B cell (primary cell): ENCODE measurements at regions not wholly inside any gene's neighbourhood (a gene's known extent, or its start where the extent isn't known, plus 50 kb on each side); places are given as distances from the start of the nearest gene placed in this dataset.

ENCODE experiments used
- ATAC-seq: fragments of 200-7000 bp; cut with Tn5 transposase; one replicate; pipeline ENCODE4 v1.10.0; 2021; ENCODE audit warnings: low read depth, mild to moderate bottlenecking, moderate number of reproducible peaks, moderate library complexity
- CTCF ChIA-PET: fragments of 350-600 bp; sonication (Branson Sonifier 250); formaldehyde crosslinking; loops from one replicate; lab custom pipeline; 2021; ENCODE audit warnings: antibody characterized with exemption, inconsistent platforms; lab: Charles Lee
- POLR2A ChIA-PET: fragments of 350-600 bp; sonication (Branson Sonifier 250); formaldehyde crosslinking; loops from one replicate; lab custom pipeline; 2021; ENCODE audit warnings: antibody characterized with exemption; lab: Charles Lee
- DNase-seq: peaks from one replicate; pipeline ENCODE4 v3.0.0; 2013
- H2AFZ ChIP-seq: 2 replicates; pipeline ENCODE4 v1.6.1; 2012; ENCODE audit warnings: mild to moderate bottlenecking, low read depth, low read length; ENCODE audit not compliant: insufficient read depth, poor library complexity, severe bottlenecking
- H3K27ac ChIP-seq, 2 donors: 1 replicate in 1 of 2; 2 replicates in 1 of 2; pipeline ENCODE4 v1.5.1; 2012 to 2013; ENCODE audit warnings: low read length in 2 of 2, mild to moderate bottlenecking in 2 of 2, moderate library complexity in 1 of 2
- H3K27me3 ChIP-seq, 4 experiments: fragments of 200-600 bp in 1 of 4; sonication (generic) in 1 of 4; replicated peaks in 1 of 4; 1 replicate in 2 of 4; 2 replicates in 2 of 4; pipeline versions ENCODE4 v1.6.1 to v1.7.0; 2013 to 2016; ENCODE audit warnings: low read length in 3 of 4, mild to moderate bottlenecking in 2 of 4, mixed read lengths in 1 of 4, moderate library complexity in 1 of 4; ENCODE audit not compliant: insufficient read depth in 4 of 4, control insufficient read depth in 3 of 4; ENCODE audit errors: control extremely low read depth in 1 of 4
- H3K36me3 ChIP-seq, 2 experiments: replicated peaks in 1 of 2; 1 replicate in 1 of 2; 2 replicates in 1 of 2; pipeline versions ENCODE4 v1.6.1 to v1.7.1; 2013; ENCODE audit warnings: low read length in 1 of 2; ENCODE audit not compliant: insufficient read depth in 2 of 2, control insufficient read depth in 1 of 2; ENCODE audit errors: control extremely low read depth in 1 of 2, extremely low read depth in 1 of 2
- H3K4me1 ChIP-seq, 2 donors: fragments of 200-600 bp in 1 of 2; sonication (generic) in 1 of 2; 1 replicate in 1 of 2; 2 replicates in 1 of 2; pipeline versions ENCODE4 v1.5.1 to v1.6.1; 2013 to 2017; ENCODE audit warnings: low read length in 2 of 2; ENCODE audit not compliant: control insufficient read depth in 2 of 2, insufficient read depth in 2 of 2
- H3K4me2 ChIP-seq: replicated peaks from 2 replicates; pipeline ENCODE3; 2012; ENCODE audit warnings: mild to moderate bottlenecking, low read depth, low read length; ENCODE audit not compliant: poor library complexity, severe bottlenecking
- H3K4me3 ChIP-seq, 5 experiments: fragments of 200-600 bp in 1 of 5; sonication (generic) in 1 of 5; 1 replicate in 3 of 5; 2 replicates in 2 of 5; pipeline versions ENCODE4 v1.5.1 to v1.7.0; 2011 to 2016; ENCODE audit warnings: low read length in 4 of 5, mild to moderate bottlenecking in 4 of 5, low read depth in 2 of 5, control low read depth in 1 of 5, moderate library complexity in 1 of 5; ENCODE audit not compliant: insufficient read depth in 1 of 5; ENCODE audit errors: control extremely low read depth in 1 of 5, extremely low read depth in 1 of 5
- H3K79me2 ChIP-seq: fragments of 200-600 bp; sonication (generic); one replicate; pipeline ENCODE4 v1.6.0; 2016; ENCODE audit warnings: low read length; ENCODE audit not compliant: control insufficient read depth, insufficient read depth
- H3K9ac ChIP-seq: fragments of 200-600 bp; sonication (generic); 2 replicates; pipeline ENCODE4 v1.6.1; 2017; ENCODE audit warnings: mild to moderate bottlenecking, low read length, moderate library complexity
- H3K9me3 ChIP-seq, 3 donors: one replicate each; pipeline versions ENCODE4 v1.6.1 to v1.7.1; 2013; ENCODE audit warnings: low read length in 2 of 3; ENCODE audit not compliant: control insufficient read depth in 2 of 3, insufficient read depth in 1 of 3; ENCODE audit errors: control extremely low read depth in 1 of 3
- H4K20me1 ChIP-seq: 2 replicates; pipeline ENCODE4 v1.6.0; 2012; ENCODE audit warnings: mild to moderate bottlenecking, low read length; ENCODE audit not compliant: insufficient read depth, control insufficient read depth, poor library complexity, severe bottlenecking
- H3K27ac Mint-ChIP-seq: one replicate; pipeline ENCODE4 v1.8.0; 2021; ENCODE audit warnings: mixed read lengths
- H3K27me3 Mint-ChIP-seq: one replicate; pipeline ENCODE4 v1.8.0; 2021; ENCODE audit warnings: mixed read lengths
- H3K4me1 Mint-ChIP-seq: one replicate; pipeline ENCODE4 v1.8.0; 2021; ENCODE audit warnings: mixed read lengths
- H3K4me3 Mint-ChIP-seq: one replicate; pipeline ENCODE4 v1.8.0; 2021; ENCODE audit warnings: mixed read lengths
- H3K9me3 Mint-ChIP-seq: one replicate; pipeline ENCODE4 v1.8.0; 2022; ENCODE audit warnings: mixed read lengths; ENCODE audit not compliant: insufficient read depth
- CTCF ChIP-seq: fragments of 200-600 bp; IDR thresholded peaks from one replicate; pipeline ENCODE4 v1.8.0; 2022; ENCODE audit warnings: antibody characterized with exemption, mild to moderate bottlenecking
- EZH2 ChIP-seq: IDR thresholded peaks from 2 replicates; pipeline ENCODE4 v1.6.1; 2012; ENCODE audit warnings: borderline replicate concordance, low read depth, mild to moderate bottlenecking, moderate library complexity, low read length; ENCODE audit not compliant: insufficient read depth, poor library complexity, severe bottlenecking
- WGBS: methylation state at CpG from one replicate; pipeline ENCODE4 v1.1.5; 2013; ENCODE audit warnings: missing lambda C conversion rate; ENCODE audit not compliant: insufficient coverage; 5-methylcytosine and 5-hydroxymethylcytosine counted together
- intact Hi-C: fragments of 100-400 bp; cut with micrococcal nuclease; formaldehyde crosslinking; loops from one replicate; pipeline ENCODE4 v1.10.0; 2022

GRCh38 chr9:134550584-134550983 lies 91.0 kb upstream of the COL5A1 start:
- CTCF ChIA-PET, result no interaction called here
- H3K27ac Mint-ChIP-seq, result no peak overlapping the region
- no peak overlapping the region for H3K4me3 Mint-ChIP-seq

GRCh38 chr9:134551176-134551575 lies 90.4 kb upstream of the COL5A1 start:
- Histone ChIP-seq H3K4me2 (no peak overlapping the region), H3K4me1 (no peaks in the 10 kb centered on the region), H3K27ac (no peak overlapping the region), H3K4me3 (no peak overlapping the region), H3K27me3 (peaks cover 0 to 13% (median 1%) of the 10 kb centered on the region in 4 experiments), H3K36me3 (no peaks in the 10 kb centered on the region), H3K9me3 (peaks cover 0 to 13% (median 0%) of the 10 kb centered on the region in 3 donors), H4K20me1 (no peaks in the 10 kb centered on the region), H3K9ac (no peak overlapping the region), H2AFZ (no peak overlapping the region), H3K79me2 (no peaks in the 10 kb centered on the region)
- Mint-ChIP-seq H3K4me1 (no peaks in the 10 kb centered on the region), H3K4me3 (no peak overlapping the region), H3K9me3 (no peaks in the 10 kb centered on the region), H3K27me3 (peaks cover 15% of the 10 kb centered on the region), H3K27ac (no peak overlapping the region)
- CTCF ChIA-PET, result no interaction called here
- WGBS, result 96% methylated on average over 23 of the region's 23 CpGs
- POLR2A ChIA-PET, result no interaction called here
- ATAC-seq (no peak), DNase-seq (no peak)
- no peak for TF ChIP-seq EZH2
- TF ChIP-seq CTCF, result no peak
- intact Hi-C loops, result no loop called here

More at GRCh38 chr9:134550584-134550983, 91.0 kb upstream of the COL5A1 start:
- peaks cover 0 to 13% (median 0%) of the 10 kb centered on the region in 3 donors for H3K9me3 ChIP-seq
- POLR2A ChIA-PET, result no interaction called here
- H3K4me1 ChIP-seq, result no peaks in the 10 kb centered on the region
- no peak overlapping the region for H3K4me2 ChIP-seq
- intact Hi-C loops, result no loop called here
- H3K36me3 ChIP-seq, result no peaks in the 10 kb centered on the region
- no peak overlapping the region for H3K27ac ChIP-seq
- no peak for TF ChIP-seq EZH2
- TF ChIP-seq CTCF, result no peak
- H3K9ac ChIP-seq, result no peak overlapping the region
- ATAC-seq, result no peak
- Mint-ChIP-seq H3K27me3 (peaks cover 15% of the 10 kb centered on the region), H3K9me3 (no peaks in the 10 kb centered on the region), H3K4me1 (no peaks in the 10 kb centered on the region)
- H2AFZ ChIP-seq, result no peak overlapping the region
- DNase-seq, result no peak
- H4K20me1 ChIP-seq, result no peaks in the 10 kb centered on the region
- no peaks in the 10 kb centered on the region for H3K79me2 ChIP-seq
- WGBS, result 91% methylated on average over 10 of the region's 10 CpGs
- H3K4me3 ChIP-seq, result no peak overlapping the region
- peaks cover 0 to 13% (median 1%) of the 10 kb centered on the region in 4 experiments for H3K27me3 ChIP-seq
